ENCODE measurements at regions not wholly inside any gene's neighbourhood (a gene's known extent, or its start where the extent isn't known, plus 50 kb on each side); places are given as distances from the start of the nearest gene placed in this dataset.

DNA sequence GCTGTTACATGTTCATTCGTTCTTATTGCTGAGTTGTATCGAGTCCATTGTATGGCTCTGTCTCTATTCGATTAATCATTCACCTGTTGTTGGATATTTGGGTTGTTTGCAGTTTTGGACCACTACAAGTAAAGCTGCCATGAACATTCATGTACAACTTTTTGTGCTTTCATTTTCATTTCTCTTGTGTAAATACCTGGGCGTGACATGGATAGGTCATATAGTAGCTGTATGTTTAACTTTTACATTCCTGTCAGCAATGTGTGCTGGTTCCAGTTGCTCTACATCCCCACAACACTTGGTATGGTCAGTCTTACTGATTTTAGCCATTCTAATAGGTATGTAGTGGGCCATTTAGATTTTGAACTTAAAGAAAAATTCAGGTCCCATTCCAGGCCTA, 194.2 kb upstream of the PLET1 start:
- H2AFZ ChIP-seq (ENCODE audit: low read depth, low read length), result no peak overlapping the region

DNA sequence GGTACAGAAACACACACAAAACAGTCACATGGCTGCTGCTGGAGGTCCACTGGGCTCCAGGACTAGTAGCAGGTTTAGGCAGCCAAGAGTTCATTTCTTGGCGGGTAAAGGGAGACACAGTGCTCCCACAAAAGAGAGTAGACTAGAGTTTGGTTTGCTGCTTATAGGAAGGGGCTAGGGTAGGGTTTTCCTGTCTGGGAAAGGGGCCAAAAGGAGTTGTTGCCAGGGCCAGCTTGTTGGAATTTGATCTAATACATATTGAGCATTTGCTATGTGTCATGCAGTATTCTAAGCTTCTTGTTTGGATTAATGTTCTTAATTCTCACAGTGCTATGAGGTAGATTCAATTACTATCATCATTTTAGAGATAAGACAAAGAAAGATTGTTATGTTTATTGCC, 195.1 kb upstream of the PLET1 start:
- CTCF ChIA-PET, result no interaction called here
- no peak for FAIRE-seq
- dilution Hi-C loops (cut with MboI; ENCODE audit: extremely low pct_ligation_motif_present, low sequenced_read_pairs), result no loop called here

More for the DNA sequence above, 194.2 kb upstream of the PLET1 start:
- Histone ChIP-seq H3K9ac (replicated peaks; ENCODE audit: extremely low read depth, insufficient read depth, low read length) (no peak overlapping the region), H3K27me3 (ENCODE audit: control insufficient read depth in 2 of 2, insufficient read depth in 2 of 2, low read length in 2 of 2) (no peaks in the 10 kb centered on the region), H4K20me1 (replicated peaks; ENCODE audit: control insufficient read depth, extremely low read depth, insufficient read depth, low read length) (no peaks in the 10 kb centered on the region), H3K36me3 (ENCODE audit: control insufficient read depth in 2 of 2, extremely low read depth in 1 of 2, insufficient read depth in 2 of 2, low read length in 2 of 2) (no peaks in the 10 kb centered on the region), H3K4me2 (ENCODE audit: insufficient read depth, low read length) (no peak overlapping the region), H3K27ac (ENCODE audit: insufficient read depth, low read depth, low read length) (no peak overlapping the region), H3K4me1 (ENCODE audit: control insufficient read depth, extremely low read depth, insufficient read depth, low read length) (no peaks in the 10 kb centered on the region), H3K9me3 (replicated peaks; ENCODE audit: control insufficient read depth, insufficient read depth, low read length) (no peaks in the 10 kb centered on the region), H3K9me1 (replicated peaks; ENCODE audit: control insufficient read depth, extremely low read depth, insufficient read depth, low read length) (no peaks in the 10 kb centered on the region), H3K79me2 (ENCODE audit: control insufficient read depth, insufficient read depth, low read length) (no peaks in the 10 kb centered on the region), H3K4me3 (replicated peaks in 1 of 3; ENCODE audit: insufficient read depth in 1 of 3, low read depth in 1 of 3, low read length in 3 of 3) (no peak overlapping the region)
- no TSS peak for BruUV-seq (replicated peaks)
- TF ChIP-seq, protein P1, sequence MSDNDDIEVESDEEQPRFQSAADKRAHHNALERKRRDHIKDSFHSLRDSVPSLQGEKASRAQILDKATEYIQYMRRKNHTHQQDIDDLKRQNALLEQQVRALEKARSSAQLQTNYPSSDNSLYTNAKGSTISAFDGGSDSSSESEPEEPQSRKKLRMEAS (IDR thresholded peaks at IDR 0.05; ENCODE audit: insufficient read depth, insufficient read length), result no peak
- no peak for TF ChIP-seq POLR2AphosphoS5 (IDR thresholded peaks at IDR 0.05; ENCODE audit: insufficient read depth, low read depth, low read length)
- no peak for TF ChIP-seq JUN (IDR thresholded peaks at IDR 0.05; ENCODE audit: borderline replicate concordance, insufficient read depth, insufficient read length, low read depth)
- POLR2A ChIA-PET, result no interaction called here
- dilution Hi-C loops (cut with MboI; ENCODE audit: extremely low pct_ligation_motif_present, low sequenced_read_pairs) (no loop called here), intact Hi-C loops (cut with micrococcal nuclease) (loop anchor here (1.0 kb wide), 2 partner anchors 165 to 236 kb away; no protein-coding TSS in a partner anchor)
- CTCF ChIA-PET, result interaction anchor here (0.8 to 2.2 kb wide), 4 partner anchors 10 to 101 kb away, joined by 3 to 9 read pairs (median 5); no protein-coding TSS in a partner anchor
- no peak for FAIRE-seq
- DNase-seq (ENCODE audit: low read depth, low spot score), result no peak

More for the DNA sequence above, 195.1 kb upstream of the PLET1 start:
- intact Hi-C loops (cut with micrococcal nuclease), result no loop called here
- no peaks in the 10 kb centered on the region for H3K9me3 ChIP-seq (replicated peaks; ENCODE audit: control insufficient read depth, insufficient read depth, low read length)
- H3K79me2 ChIP-seq (ENCODE audit: control insufficient read depth, insufficient read depth, low read length), result no peaks in the 10 kb centered on the region
- H3K9ac ChIP-seq (replicated peaks; ENCODE audit: extremely low read depth, insufficient read depth, low read length), result no peak overlapping the region
- H3K27me3 ChIP-seq (ENCODE audit: control insufficient read depth in 2 of 2, insufficient read depth in 2 of 2, low read length in 2 of 2), result no peaks in the 10 kb centered on the region
- POLR2A ChIA-PET, result no interaction called here
- no peaks in the 10 kb centered on the region for H3K4me1 ChIP-seq (ENCODE audit: control insufficient read depth, extremely low read depth, insufficient read depth, low read length)
- no TSS peak for BruUV-seq (replicated peaks)
- no peak overlapping the region for H2AFZ ChIP-seq (ENCODE audit: low read depth, low read length)
- DNase-seq (ENCODE audit: low read depth, low spot score), result peak; percentile 36
- no peak overlapping the region for H3K27ac ChIP-seq (ENCODE audit: insufficient read depth, low read depth, low read length)
- H3K9me1 ChIP-seq (replicated peaks; ENCODE audit: control insufficient read depth, extremely low read depth, insufficient read depth, low read length), result no peaks in the 10 kb centered on the region
- H4K20me1 ChIP-seq (replicated peaks; ENCODE audit: control insufficient read depth, extremely low read depth, insufficient read depth, low read length), result no peaks in the 10 kb centered on the region
- no peak overlapping the region for H3K4me3 ChIP-seq (replicated peaks in 1 of 3; ENCODE audit: insufficient read depth in 1 of 3, low read depth in 1 of 3, low read length in 3 of 3)
- H3K36me3 ChIP-seq (ENCODE audit: control insufficient read depth in 2 of 2, extremely low read depth in 1 of 2, insufficient read depth in 2 of 2, low read length in 2 of 2), result no peaks in the 10 kb centered on the region
- TF ChIP-seq GATA2 (IDR thresholded peaks at IDR 0.05; ENCODE audit: insufficient read depth, insufficient read length, low read depth, low read length), result no peak
- TF ChIP-seq POLR2AphosphoS5 (IDR thresholded peaks at IDR 0.05; ENCODE audit: insufficient read depth, low read depth, low read length), result no peak
- no peak overlapping the region for H3K4me2 ChIP-seq (ENCODE audit: insufficient read depth, low read length)
